ENCODE measurements at regions not wholly inside any gene's neighbourhood (a gene's known extent, or its start where the extent isn't known, plus 50 kb on each side); places are given as distances from the start of the nearest gene placed in this dataset.

GRCh38 chr13:60887711-60888110, 490.7 kb downstream of the TDRD3 start:
- no peak for TF ChIP-seq CTCF (optimal IDR thresholded peaks at IDR 0.05 in 1 of 3, IDR thresholded peaks at IDR 0.05 in 1 of 3, conservative IDR thresholded peaks at IDR 0.05 in 1 of 3; ENCODE audit: extremely low read depth in 1 of 3, insufficient read depth in 2 of 3, low read length in 3 of 3)
- no peak for TF ChIP-seq EZH2 (IDR thresholded peaks at IDR 0.05; ENCODE audit: low read length)
